Ovary (tissue), 3 donors: ENCODE measurements at regions not wholly inside any gene's neighbourhood (a gene's known extent, or its start where the extent isn't known, plus 50 kb on each side); places are given as distances from the start of the nearest gene placed in this dataset.

Experiments
- EP300 ChIP-seq: sonication (generic); formaldehyde crosslinking; IDR thresholded peaks from one replicate; pipeline ENCODE4 v1.6.1; 2017; ENCODE audit warnings: antibody characterized with exemption
- POLR2A ChIP-seq: fragments of 450-650 bp; IDR thresholded peaks from one replicate; pipeline ENCODE4 v1.6.1; 2017; ENCODE audit warnings: antibody characterized with exemption, mild to moderate bottlenecking, moderate library complexity
- TF ChIP-seq, protein P1 (sequence below), 3 donors: fragments of 450-650 bp in 2 of 3; fragments of 200-600 bp in 1 of 3; IDR thresholded peaks; one replicate each; pipeline versions ENCODE4 v1.5.1 to v1.8.0; 2016 to 2022; ENCODE audit warnings: antibody characterized with exemption in 3 of 3, mild to moderate bottlenecking in 1 of 3
- donor health status: DM: no; HTN: no; CAD: no.

GRCh38 chr14:42229976-42230375, 623.3 kb downstream of the LRFN5 start:
- TF ChIP-seq, protein P1, sequence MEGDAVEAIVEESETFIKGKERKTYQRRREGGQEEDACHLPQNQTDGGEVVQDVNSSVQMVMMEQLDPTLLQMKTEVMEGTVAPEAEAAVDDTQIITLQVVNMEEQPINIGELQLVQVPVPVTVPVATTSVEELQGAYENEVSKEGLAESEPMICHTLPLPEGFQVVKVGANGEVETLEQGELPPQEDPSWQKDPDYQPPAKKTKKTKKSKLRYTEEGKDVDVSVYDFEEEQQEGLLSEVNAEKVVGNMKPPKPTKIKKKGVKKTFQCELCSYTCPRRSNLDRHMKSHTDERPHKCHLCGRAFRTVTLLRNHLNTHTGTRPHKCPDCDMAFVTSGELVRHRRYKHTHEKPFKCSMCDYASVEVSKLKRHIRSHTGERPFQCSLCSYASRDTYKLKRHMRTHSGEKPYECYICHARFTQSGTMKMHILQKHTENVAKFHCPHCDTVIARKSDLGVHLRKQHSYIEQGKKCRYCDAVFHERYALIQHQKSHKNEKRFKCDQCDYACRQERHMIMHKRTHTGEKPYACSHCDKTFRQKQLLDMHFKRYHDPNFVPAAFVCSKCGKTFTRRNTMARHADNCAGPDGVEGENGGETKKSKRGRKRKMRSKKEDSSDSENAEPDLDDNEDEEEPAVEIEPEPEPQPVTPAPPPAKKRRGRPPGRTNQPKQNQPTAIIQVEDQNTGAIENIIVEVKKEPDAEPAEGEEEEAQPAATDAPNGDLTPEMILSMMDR (IDR thresholded peaks at IDR 0.05), result no peak
- TF ChIP-seq POLR2A, result no peak
- no peak for TF ChIP-seq EP300
